A204.1 (cell line): ENCODE measurements at regions not wholly inside any gene's neighbourhood (a gene's known extent, or its start where the extent isn't known, plus 50 kb on each side); places are given as distances from the start of the nearest gene placed in this dataset.
"Not testable (repeated sequence)": the region's sequence is repeated elsewhere in the genome, so short reads cannot be mapped to it uniquely, and the experiment has no call there.

Experiments
- FAIRE-seq: peaks from 2 replicates; lab custom pipeline; 2012; peaks lifted over from hg19 to GRCh38; lab: Jason Lieb, UNC

DNA sequence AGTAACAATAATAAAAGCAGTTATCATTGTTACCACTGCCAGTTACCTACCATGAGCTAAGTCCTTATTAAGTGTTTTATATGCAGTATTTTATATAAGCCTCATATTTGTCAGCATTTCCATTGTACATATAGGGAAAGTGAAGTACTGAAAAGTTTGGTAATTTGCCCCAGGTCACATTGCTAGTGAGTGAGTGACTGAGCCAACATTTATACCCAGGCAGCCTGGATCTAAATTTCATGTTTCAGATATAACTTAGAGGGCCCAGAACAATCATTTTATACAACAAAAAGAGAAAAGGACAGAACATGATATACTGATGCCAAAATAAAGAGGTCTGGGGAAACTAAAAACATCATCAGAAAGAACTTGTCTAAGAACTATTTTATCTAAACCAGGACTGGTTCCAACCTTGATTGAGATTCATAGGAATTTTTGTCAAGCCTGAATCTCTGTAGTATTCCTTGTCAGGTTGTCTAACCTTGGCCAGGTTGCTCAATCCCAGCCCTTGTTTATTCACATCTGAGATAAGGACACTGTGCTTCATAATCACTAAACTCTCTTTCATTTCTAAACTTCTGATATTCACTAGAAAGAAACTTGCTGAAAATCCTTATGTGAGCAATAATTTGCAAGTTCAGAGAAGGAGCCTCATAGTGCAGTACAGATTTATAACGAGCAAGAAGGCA, 308.2 kb downstream of the IPMK start:
- no peak for FAIRE-seq

- FAIRE-seq, result no peak
Observed at GRCh38 chr10:57955076-57955475, 312.6 kb downstream of the IPMK start.

- FAIRE-seq, result no peak
Observed at GRCh38 chr10:57952741-57953140, 315.0 kb downstream of the IPMK start.

DNA sequence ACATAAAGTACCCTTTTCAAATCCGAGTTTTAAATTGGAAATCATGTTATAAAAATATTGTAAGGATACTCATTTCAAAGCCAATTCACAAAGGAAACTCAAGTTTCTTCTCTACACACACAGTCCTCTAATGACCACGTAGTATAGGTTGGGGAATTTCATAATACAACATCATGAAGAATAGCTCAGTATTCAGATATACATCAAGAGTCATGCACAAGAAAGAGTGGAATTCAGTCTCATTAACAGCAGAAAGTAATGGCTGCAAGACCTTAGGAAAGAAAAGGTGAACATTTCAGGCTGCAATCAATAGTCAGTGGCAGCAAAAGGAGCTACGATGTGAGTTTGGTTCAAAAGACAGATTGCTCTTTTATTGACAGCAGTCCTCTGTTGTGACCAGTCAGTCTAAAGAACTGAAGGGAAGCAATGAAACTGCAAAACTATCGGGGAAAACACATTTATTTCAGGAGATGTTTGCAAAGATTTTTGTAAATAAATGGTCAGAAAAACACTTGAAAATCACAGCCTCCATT, 317.2 kb downstream of the IPMK start:
- no peak for FAIRE-seq

GRCh38 chr10:57948796-57949195, 318.9 kb downstream of the IPMK start:
- no peak for FAIRE-seq

DNA sequence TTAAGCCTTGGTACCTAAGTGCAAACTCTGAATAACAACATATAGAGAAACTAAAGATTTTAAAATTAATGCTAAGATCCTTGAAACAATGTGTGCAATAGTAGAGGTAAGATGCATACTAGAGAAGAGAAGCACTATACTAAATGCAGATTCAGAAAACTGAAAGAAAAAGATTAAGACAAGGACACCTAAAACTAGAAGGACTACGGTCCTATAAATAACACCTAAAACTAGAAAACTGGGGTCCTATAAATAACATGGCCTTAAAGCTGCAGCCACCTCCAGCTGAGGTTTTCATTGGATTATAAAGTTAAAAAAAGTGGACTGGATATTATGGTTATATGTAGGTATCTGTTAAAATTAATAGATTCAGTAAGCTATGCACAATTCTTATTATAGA, 320.9 kb downstream of the IPMK start:
- FAIRE-seq, result no peak

DNA sequence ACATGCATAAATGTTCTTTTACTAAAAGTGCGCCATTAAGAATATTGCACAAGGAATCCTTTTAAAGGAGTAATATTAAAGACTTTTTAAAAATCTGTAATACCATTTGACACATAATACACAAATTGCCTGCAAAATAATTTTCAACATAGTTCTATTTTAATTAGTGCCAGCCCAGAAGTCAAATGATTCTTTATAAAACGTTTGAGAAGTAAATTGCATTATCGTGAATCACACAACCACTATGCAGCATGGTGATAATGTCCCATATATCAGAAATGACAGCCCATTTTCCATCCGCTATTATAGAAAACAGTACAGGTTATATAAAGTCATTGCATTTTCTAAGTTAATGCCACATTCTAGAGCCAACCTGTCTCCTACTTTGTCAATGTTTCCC, 324.0 kb downstream of the IPMK start:
- FAIRE-seq, result no peak

GRCh38 chr10:57925045-57925444, 342.6 kb downstream of the IPMK start:
- FAIRE-seq, result no peak

DNA sequence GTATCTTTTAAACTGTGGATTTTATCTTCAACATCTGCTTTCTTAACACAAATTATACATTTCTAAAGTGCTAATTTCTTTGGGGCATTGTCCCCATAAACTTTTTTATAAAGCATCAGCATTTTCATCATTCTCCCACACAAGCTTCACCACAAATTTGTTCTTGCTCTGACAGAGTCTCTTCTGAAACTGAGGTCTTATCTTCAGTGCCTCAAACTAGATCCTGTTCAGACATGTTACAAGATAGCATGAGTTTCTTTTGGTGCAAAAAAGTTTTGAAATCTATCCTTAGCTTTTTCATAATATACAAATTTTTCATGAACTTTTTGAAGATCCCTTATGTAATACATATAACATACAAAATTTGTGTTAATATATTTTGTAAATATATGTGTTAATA, 346.6 kb downstream of the IPMK start:
- FAIRE-seq, result peak; percentile 32

DNA sequence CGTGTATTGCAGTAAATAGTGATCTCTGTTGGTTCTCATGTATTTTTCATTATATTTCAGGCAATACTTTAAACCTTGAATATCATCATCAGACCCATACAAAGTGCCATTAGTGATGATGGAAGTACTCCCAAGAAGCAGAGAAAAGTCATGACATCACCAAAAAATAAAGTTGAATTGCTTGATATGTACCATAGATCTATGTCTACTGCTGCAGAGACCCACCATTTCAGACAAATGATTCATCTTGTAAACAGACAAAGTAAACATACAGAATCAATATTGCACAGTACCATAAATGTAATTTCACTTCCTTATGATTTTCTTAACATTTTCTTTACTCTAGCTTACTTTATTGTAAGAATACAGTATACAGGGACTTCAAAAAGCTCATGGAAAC, 347.8 kb downstream of the IPMK start:
- no peak for FAIRE-seq

- FAIRE-seq, result no peak
Observed at GRCh38 chr10:57917019-57917418, 350.7 kb downstream of the IPMK start.

DNA sequence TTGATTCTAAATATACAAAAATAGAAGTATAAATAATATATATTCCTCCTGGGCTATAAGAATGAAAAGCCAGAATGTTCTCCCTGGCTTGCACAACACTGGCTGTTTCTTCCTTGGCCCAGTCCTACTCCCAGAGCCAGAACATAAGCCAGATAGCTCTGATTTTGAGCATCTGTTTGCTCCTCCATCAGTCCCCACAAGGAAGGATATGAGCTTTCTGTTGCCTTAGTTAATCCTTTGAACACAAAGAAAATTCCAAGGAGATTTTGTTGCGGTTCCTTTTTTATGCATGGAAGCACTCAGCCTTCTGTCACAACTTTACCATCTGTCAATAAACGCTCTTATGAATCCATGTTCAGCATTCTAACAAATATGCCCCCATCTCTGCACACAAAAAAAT, 361.8 kb downstream of the IPMK start:
- FAIRE-seq, result no peak

DNA sequence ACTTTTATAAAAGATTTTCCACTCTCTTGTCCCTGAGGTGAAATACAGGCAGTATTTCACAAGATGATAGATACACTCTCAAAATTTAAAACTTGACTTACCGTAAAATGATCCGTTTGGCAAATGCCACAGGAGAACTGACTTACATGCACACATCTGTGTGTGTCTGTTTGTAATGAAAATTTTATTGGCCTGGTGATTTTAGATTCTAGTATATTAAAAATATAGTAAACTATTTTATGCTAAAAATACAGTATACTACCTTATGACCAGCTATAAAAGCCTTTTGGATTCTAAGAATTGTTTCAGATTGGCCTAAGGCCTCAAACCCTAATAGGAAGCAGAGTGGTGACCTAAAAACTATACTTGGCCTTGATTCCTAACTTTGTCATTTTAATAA, 362.7 kb downstream of the IPMK start:
- FAIRE-seq, result no peak

DNA sequence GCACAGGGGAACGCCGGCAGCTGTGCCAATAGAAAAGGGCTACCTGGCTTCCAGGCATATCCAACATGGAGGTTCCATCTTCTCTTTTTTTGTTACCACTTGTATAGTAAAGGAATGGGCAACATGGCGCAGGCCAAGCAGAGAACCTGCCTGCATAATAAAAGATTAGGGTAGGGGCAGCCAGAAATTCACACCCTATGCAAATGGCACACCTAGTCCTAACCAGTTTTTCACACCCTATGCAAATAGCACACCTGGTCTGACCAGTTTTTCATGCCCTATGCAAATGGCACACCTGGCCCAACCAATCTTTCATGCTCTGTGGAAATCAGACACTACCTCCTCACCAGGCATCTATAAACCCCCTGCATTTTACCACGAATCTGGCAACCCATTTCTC, 369.5 kb downstream of the IPMK start:
- no peak for FAIRE-seq

- no peak for FAIRE-seq
Observed at GRCh38 chr10:57897611-57898010, 370.1 kb downstream of the IPMK start.

DNA sequence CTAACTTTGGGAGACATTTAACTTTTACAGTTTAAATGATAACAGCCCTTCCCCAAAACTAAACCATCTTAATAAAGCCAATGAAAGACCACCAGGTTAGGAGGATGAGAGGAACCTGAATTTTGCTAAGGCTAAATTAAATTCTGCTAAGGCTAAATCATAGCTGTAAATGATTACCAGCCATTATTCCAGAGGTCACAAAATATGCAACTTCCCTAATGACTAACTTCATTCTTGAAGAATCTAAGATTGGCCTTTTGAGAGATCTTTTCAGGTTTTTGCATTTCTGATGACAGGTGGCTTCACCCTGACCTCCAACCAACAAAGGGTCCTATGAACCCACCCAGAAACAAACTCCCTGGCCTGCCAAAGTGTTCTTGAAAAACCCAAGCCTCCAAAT, 373.3 kb downstream of the IPMK start:
- no peak for FAIRE-seq

GRCh38 chr10:57891201-57892006, 376.3 kb downstream of the IPMK start:
- FAIRE-seq, result no peak

DNA sequence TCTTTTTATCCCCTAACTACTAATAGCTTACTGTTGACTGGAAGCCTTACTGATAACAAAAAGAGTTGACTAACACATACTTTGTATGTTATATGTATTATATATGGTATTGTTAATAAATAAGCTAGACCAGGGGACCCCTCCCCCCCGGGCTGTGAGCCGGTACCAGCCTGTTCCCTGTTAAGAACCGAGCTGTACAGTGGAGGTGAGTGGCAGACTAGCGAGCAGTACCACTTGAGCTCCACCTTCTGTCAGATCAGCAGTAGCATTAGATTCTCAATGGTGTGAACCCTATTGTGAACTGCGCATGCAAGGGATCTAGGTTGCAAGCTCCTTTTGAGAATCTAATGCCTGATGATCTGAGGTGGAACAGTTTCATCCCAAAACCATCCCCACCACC, 377.0 kb downstream of the IPMK start:
- FAIRE-seq, result no peak

GRCh38 chr10:57885618-57885968, 382.1 kb downstream of the IPMK start:
- FAIRE-seq, result not testable (repeated sequence)

DNA sequence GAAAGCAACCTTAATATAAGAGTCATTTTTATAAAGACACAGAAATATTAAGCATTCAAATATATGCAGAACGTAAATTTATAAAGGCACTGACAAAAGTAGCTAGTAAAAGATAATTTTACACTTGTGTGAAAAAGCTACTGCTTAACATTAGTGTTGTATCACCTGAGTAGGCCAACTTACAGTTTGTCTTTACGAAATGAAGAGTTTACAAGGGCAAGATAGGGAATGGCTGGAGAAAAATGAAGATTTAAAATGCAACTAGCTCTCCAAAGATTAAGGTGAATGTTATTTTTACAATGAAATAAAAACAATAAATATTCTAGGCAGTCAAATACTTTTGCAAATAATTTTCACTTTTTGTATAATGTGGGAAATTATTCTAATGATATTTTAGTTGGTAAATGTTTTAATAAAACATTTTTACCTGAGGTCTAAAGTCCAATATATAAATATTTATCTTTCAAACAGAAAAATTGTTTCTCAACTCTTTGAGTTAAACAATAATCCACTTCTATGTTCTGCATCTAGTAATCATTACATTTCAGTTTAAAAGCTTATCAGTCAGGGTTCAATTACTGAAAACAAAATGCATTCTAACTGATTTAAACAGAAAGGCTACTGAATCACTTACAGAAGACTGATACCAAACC, 382.6 kb downstream of the IPMK start:
- peak; percentile 32 for FAIRE-seq

- no peak for FAIRE-seq
Observed at GRCh38 chr10:57884407-57884806, 383.3 kb downstream of the IPMK start.

GRCh38 chr10:57880446-57881227, 387.1 kb downstream of the IPMK start:
- FAIRE-seq, result no peak
